CD4-positive, alpha-beta T cell treated with Interleukin-10 for 1 hour (primary cell): ENCODE measurements at regions not wholly inside any gene's neighbourhood (a gene's known extent, or its start where the extent isn't known, plus 50 kb on each side); places are given as distances from the start of the nearest gene placed in this dataset.
"Not testable (repeated sequence)": the region's sequence is repeated elsewhere in the genome, so short reads cannot be mapped to it uniquely, and the experiment has no call there.

ENCODE experiments used
- DNase-seq: peaks from one replicate; pipeline ENCODE4 v3.0.0-alpha.2; 2020

DNA sequence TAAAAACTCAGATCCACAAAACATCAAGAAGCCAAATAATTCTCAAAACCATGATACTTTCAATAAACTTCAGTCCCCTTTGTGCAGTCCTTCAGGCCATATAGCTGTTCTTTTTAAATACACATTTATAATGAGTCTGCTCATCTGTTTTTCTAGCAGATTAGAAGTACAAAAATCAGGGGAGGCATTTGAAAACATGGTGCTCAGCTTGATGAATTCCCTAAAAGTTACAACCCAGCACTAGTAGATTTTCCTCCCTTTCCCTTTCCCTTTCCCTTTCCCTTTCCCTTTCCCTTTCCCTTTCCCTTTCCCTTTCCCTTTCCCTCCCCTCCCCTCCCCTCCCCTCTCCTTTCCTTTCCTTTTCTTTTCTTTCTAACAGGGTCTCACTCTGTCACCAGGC is 884.6 kb upstream of the AMELY start:
- no peak for DNase-seq

DNA sequence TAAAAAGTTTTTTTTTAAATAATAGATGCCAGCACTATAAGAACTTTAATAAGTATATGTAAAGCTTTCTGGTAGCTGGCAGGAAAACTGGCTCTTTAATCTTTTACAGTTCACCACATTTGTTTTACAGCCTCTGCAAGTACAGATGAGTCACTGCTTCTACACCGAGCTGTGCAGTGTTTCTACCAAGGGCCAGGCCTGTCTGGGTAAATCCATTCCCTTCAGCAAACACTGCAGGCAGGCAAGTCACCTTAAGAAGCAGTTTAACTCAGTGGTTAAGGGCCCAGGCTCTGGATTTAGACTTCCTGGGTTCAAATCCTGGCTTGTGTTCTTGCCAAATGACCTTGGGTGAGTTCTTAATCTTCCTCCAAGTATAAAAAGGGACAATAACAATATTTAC is 882.9 kb upstream of the AMELY start:
- no peak for DNase-seq

DNA sequence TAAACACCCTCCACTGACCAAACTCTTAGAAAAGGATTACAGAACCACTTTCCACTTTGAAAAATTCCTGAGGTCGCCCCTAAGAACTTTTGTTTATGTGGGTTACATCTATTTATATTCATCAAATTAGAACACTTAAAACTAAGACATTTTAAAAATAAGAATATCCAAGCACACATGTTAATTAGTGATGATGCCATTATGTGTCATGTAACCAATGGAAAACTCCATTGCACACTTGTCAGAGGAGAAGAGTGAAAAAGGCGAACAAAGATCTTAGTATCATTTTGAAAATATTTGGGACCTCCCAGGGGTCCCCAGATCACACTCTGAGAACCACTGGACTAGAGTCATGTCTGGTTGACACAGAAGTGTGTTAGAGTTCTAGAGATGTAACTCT is 882.4 kb upstream of the AMELY start:
- DNase-seq, result no peak

DNA sequence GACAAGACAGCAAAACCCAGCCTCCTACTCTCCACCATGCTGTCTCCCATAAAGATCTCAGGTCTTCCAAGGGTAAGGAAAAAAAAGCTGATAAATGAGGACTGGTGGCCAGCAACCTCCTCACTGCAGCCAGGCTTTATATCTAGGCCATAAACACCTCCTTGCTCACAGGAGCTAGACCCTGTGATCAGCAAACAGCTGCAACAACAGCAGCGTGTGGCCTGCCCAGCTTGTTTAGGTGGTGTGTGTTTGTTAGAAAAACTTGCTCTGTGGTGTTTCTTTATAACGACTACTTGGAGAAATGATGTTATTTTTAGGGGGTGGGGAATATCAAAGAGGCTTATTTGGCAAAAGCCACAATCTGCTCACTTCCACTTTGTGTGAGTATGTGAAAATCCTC is 880.9 kb upstream of the AMELY start:
- DNase-seq, result no peak

DNA sequence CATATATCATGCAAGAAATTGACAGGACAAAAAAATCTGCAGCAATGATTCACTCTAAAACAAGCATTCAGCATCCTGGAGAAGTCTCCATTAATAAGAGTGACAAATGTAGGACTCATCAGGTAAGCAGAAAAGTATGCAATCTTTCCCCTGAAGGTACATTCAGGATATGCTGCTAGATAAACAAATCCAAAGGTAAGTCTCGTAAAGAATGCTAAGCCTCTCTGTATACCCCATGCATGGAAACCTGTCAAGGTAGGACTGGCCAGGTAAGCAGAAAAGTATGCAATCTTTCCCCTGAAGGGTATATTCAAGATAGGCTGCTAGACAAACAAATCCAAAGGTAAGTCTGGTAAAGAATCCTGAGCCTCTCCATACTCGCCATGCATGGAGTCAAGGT is 869.9 kb upstream of the AMELY start:
- DNase-seq, result no peak

DNA sequence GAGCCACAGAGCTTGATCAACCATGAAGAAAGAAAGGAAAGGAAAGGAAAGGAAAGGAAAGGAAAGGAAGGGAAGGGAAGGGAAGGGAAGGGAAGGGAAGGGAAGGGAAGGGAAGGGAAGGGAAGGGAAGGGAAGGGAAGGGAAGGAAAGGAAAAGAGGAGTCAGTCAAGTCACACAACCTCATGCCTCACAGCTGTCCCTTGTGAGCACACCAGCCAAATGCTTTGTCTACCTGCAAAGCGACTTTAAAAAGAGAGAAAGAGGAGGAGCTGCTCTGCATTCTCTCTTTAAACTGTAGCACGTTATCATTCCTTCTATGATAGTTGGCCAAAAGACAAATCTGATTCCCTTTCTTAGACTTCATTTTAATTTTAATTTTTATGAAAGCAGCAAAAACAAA is 863.9 kb upstream of the AMELY start:
- DNase-seq, result not testable (repeated sequence)

DNA sequence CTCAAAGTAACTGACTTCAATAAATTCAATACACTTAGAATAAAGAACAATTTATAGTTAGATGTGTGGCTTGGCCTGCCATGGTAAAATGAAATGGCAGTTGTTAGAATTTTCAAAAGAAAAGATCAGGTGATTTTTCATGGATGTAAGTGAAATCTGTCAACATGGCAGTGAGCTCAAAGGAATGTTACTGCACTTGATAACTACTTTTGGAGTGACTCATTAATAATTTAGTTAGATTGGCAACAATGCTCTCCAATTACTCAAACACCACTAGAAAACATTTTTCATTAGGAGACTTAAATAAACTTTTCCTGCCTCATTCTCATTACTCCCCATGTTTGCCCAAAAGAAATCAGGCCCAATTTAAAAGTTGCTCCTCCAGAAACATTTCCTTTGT is 860.2 kb upstream of the AMELY start:
- DNase-seq, result no peak

DNA sequence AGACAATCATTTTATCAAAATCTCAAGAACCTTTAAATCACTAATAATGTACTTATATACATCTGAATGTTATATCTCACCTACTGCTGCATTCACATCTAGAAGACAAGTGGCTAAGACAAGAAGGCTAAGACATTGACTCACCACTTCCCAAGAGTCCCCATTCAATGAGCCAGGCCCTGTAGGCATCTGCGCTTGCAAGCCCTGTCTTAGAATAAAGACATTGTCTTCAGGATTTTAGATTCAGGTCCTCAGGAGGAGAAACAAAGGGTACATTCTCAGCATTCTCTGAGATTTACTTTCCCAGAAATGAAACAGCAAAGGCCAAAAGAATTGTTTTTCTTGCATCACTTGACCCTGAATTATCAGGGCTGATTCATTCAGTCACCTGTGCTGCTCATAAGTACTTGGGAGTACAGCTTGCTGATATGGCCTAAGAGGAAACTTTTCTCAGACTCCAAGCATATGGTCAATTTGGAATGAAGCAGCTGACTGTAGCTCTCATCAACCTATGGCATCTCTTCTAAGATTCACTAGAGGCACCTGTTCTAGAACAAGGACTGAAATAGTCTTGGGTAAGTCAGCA is 858.3 kb upstream of the AMELY start:
- DNase-seq, result no peak

DNA sequence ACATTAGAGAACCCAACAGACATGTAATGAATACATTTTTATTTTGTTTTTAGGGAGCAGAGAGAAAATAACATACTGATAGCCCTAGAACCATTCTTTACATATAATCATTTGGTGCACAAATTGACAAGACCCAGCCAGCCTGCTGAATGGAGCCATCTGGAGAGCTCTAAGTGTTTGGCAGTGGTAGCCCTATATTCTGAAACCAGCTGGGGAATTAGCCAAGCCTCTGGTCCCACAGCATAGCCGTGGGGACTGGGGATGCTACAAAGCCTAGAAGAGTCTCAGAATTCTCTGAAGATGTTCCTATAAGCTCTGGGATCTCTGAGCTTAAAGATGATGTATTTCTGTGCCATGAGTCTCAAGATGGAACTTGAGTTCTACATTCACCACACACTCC is 857.3 kb upstream of the AMELY start:
- no peak for DNase-seq

DNA sequence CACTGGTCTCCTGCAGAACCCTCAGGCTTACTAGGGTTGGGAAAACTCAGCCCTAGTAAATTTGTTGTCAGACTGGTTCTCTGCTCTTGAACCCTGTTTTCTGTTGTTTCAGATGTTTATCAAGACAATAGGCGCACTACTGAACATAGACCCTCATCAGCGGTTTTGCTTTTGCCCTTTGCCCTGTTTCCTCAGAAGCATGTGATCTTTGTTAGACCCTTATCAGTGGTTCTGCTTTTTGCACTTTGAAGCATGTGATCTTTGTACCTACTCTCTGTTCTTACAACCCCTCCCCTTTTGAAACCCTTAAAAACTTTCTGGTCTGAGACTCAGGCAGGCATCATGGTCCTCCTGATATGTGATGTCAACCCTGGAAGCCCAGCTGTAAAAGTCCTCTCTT is 842.2 kb upstream of the AMELY start:
- no peak for DNase-seq

DNA sequence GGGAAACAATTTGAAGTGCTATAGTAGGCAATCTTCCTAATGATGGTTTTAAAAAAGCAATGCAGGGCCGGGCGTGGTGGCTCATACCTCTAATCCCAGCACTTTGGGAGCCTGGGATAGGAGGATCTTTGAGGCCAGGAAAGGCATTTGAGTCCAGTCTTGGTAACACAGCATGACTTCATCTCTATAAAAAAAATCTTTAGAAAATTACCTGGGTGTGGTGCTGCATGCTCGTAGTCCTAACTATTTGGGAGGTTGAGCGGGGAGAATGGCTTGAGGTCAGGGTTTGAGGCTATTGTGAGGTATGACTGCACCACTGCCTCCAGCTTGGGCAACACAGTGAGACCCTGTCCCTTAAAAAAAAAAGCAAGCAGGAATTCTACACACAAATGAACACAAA is 835.2 kb upstream of the AMELY start:
- DNase-seq, result no peak

DNA sequence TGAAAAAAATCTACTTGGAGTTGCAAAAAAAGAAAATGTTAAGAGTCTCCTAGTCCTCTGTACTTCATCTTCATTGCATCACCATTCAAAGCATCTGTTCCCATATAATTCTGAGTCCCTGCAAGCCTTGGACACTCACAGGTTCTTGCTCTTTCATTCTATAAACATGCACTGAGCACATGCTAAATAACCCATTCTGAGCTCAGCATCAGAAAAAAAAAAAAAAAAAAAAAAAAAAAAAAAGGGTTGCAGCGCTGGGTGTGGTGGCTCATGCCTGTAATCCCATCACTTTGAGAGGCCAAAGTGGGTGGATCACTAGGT is 834.0 kb upstream of the AMELY start:
- DNase-seq, result no peak

DNA sequence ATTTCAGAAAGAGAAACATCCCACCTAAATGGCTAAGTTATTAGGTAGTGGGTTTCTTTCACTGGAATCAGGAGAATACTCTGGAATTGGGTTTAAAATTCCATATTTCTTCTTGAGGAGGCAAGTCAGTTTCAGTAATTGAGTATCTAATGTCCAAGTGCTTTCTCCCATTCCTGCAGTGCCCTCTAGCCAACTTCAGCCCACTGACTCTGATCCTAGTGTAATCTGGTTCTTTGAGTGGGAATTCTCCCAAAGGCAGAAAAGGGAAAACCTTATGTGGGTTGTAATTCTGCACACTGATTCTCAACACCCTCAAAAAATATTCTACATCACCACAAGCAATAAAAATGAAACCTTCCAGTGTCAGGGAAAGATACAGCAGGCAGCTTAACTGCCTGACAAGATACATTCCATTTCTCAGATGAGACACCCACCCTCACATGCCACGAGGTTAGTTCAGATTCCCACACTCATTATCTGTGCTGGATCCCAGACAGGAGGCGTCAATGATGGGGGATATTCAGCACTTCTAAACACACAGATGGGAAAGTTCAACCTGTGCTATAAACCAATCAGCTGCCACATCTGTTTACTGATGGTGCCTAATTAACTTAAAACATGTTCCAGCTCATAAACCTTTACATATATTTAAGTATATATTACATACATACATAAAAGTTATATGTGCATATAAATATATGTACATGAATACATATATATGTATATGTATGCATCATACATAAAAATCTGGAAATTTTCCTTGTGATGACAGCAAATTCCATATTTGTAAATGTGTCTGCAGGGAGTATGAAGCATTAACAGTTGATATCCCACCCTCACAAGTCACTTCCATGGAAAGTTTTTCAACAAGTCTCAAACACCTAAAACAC is 833.4 kb upstream of the AMELY start:
- no peak for DNase-seq

DNA sequence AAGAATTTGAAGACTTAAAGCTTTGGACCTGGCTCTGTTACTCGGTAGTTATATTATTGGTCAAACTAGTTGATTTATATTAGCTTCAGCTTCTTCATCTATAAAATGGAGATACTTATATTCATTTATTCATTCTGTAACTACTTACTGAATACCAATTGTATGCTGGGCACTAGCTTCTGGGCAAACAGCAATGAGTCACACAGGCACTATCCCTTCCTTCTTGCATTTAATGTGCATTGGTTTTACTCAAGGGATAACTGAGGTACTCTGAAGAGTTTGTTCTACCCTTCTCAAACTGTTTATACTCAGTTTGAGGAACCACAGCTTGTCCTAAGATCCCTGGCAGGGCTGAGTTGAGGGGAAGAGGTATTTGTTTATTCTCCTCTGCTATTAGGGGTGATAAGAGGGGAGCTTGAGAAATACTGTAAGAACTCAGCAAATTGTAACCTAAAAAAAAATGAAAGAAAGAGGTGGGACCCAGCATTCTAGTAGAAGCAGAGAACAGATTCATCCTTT is 825.4 kb upstream of the AMELY start:
- DNase-seq, result no peak

DNA sequence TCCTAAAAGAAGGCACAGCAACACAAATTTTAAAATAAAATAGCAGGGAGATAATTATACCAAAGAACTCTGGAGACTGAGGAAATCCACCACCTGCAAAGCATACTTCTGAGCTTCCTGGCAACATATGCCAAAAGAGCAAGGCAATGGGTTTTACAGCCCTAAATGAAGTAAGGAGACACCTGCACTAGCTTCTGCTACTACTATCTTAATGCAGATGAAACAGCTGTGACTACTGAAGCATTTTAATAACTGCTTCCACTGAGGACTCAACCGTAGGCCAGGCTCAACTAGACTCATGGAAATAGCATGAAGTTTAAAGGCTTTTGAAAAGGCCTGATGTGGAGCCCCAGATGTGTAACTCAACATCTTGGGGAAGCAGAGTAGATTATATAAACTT is 820.1 kb upstream of the AMELY start:
- DNase-seq, result no peak

DNA sequence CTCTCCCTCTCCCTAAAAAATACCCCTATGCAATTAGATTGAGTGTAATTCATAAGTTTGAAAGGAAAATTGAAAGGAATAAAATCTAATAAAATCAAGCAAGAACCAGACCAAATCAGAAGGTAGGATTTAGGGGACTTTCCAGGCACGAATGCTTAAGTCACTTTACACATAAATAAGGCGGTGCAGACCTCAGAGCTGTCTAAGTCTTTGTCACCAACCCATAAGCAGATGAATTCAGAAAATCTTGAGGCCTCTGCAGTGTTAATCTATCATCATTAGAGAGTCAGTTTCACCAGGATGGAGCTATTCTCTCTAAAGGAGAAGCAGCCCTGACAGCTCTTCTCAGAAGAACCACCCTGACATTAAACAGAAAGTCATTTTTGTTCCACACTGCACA is 819.1 kb upstream of the AMELY start:
- no peak for DNase-seq

DNA sequence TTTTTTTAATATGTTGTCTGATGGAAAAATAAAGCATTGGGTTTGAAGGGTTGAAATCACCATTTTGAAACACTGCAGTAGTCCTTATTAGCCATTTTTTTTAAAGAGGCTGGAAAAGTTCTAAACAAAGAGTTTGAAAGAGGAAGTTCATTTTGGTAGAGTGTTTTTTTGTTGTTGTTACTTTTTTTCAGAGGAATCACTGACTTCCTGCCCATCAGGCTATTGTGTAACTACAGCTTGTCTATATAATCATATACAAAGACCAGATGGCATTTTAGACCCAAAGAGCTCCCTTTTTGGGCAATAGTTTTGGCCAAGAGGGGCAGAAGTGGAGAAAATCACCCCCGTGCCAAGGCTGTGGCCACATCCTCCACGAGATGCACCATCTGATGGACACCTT is 818.5 kb upstream of the AMELY start:
- no peak for DNase-seq

DNA sequence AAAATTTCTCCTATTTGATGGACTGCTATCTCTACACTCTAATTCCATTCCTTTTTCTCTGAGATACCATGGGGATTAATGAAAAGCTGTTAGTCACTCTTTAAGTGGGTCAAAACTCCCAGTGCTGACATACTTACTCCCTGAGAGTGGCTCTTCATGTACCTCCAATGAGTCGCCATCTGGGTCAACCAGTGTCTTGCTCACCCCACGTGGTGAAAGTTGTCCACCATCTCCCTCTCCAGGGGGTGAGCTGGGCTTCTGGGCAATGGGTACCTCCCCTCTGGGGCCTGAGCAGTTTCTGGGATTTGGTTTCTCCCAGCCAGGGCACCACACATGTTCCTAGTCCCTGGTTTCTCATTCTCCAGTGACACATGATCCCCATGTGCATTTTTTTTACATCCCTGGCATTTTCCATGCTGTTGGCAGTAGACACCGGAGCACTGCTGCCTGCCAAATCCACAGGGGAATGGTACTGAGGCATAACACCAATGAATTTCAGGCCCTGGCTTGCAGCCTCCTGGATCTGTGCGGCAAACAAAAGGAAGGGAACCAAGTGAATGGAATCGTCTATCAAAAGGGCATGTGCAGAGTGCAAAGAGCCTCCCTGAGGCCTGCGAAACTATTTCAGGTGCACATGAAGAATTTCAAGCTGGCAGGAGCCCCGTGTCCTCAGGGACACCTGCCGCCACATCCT is 817.9 kb upstream of the AMELY start:
- no peak for DNase-seq

DNA sequence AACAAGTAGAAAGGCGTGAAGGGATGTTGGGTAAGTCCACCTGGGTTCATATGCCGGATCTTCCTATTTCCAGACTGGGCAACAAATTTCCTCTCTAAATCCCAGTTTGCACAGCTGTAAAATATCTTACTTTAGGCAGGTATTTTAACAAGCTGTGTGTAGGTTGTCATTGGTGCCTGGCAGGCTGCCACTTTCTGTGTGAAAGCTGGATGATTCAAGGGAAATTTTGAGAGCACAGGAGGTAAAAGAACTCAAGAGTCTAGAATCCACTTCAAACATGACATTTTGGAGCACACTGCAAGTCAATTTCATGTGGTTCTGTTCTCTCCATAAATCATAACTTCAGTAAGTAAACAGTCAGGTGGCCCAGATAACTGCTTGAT is 817.4 kb upstream of the AMELY start:
- no peak for DNase-seq

DNA sequence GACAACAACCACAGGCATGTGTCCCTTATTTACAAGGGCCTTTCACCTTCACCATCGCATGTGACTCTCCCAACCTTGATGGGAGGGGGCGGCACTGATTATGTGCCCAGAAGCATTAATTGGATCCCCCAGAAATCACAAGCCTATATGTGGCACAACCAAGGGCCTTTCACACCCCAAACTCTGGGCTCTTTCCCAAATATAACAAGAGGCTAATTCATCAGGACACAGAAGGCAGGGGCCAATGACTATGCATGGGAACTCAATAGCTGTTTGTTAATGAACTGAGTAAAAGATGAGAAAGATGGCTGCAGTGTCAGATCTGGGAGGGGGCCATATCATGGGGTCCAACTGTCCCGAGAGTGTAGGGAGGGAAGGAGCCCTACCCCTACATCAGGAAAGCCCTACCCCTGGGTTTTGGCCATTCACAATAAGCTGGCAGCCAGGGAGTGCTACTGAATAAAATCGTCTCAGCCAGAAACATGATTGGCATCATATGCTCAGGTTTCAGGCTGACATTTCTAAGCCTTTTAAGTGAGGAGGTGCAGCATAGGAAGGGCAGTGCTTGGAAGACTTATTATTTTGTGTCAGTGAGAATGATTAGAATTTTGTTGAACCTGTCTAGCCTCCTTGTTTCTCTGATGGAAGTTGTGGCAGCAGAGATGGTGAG is 814.4 kb upstream of the AMELY start:
- no peak for DNase-seq

DNA sequence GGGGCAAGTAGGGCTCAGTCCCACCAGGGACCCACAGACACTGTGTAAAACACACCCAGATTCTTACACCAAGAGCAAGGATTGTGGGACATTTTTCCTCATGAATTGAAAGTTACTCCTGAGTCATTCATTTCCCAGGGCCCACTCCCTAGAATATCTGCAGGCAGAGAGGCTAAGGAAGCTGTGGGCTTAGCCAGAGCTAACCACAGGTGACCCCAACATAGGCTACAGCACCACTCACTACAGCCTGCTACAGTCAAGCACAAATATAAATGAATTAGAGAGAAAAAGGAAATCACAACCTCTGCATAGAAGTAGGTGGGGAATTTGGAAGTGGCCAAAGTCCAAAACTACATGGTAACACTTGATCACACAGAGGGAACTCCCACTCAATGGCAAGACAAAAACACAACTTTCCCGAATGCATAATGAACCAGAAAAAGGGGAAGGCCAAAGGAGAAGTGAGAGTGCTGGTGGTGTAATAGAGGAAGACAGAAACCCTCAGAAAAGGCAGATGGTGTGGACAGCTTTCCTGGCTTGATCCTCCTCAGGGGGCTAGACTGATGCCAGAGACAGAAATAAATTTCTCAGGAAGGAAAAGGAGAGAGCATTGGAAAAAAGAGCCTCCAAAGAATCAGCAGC is 812.6 kb upstream of the AMELY start:
- DNase-seq, result peak; percentile 5

DNA sequence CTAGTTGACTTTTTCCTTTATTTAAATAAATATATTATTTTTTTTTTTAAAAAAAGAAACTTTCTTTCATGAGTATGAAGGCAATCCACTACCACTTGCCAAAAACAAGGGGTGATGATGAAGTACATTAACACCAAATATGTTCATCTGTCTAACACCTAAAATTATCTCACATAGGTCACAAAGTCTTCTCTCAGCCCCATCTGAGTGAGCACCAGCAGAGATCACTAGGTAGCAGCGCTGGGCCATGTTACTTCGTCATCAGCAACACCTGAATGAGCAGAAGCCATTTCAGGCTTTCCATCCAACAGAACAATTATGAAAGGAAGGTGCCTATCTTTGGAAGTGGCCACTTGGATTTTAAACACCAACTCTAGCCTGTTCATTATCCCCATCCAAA is 811.6 kb upstream of the AMELY start:
- no peak for DNase-seq

DNA sequence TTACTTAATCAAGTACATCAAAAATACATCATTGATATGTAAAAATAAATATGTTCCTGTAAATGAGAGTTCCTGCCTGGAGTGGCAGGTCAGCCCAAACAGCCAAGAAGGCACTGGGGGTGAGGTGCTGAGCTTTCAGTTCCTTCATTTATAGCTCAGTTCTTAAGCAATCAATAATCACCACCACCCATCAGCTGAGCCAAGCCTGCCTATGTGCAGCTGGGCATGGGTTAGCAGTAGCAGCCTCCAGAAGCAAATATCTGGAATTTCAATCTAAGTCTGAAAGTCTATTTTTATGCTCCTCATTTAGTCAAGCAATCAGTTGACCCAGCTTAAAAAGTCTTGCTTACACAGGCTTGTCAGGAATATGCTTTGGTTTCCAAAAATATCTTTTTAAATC is 811.0 kb upstream of the AMELY start:
- peak; percentile 3 for DNase-seq
